ENCODE measurements at regions not wholly inside any gene's neighbourhood (a gene's known extent, or its start where the extent isn't known, plus 50 kb on each side); places are given as distances from the start of the nearest gene placed in this dataset.

GRCh38 chr9:80085668-80086067, 513.9 kb downstream of the TLE4 start:
- H3K4me3 Mint-ChIP-seq: peak overlapping the region in 1 of 8 donors; percentile 9
- H3K36me3 Mint-ChIP-seq: no peaks in the 10 kb centered on the region
- H3K9me3 Mint-ChIP-seq: peaks cover 0 to 2% (median 0%) of the 10 kb centered on the region in 7 donors
- ATAC-seq (ENCODE audit: low read depth in 2 of 2): no peak
- no peaks in the 10 kb centered on the region for H3K27me3 Mint-ChIP-seq
- peaks cover 28 to 49% (median 35%) of the 10 kb centered on the region in 3 donors for H3K4me1 Mint-ChIP-seq
- peak overlapping the region in 1 of 6 donors; percentile 3 for H3K27ac Mint-ChIP-seq
- DNase-seq: no peak

- no peaks in the 10 kb centered on the region for H3K36me3 Mint-ChIP-seq
- no peak for DNase-seq
- peak overlapping the region; percentile 22 to 87 (median 74) for H3K4me3 Mint-ChIP-seq
Measured at GRCh38 chr9:80082213-80082612, 510.4 kb downstream of the TLE4 start.

GRCh38 chr9:80078826-80079225, 507.1 kb downstream of the TLE4 start:
- Mint-ChIP-seq H3K4me3 (no peak overlapping the region), H3K27me3 (no peaks in the 10 kb centered on the region), H3K9me3 (peaks cover 0 to 2% (median 0%) of the 10 kb centered on the region in 7 donors), H3K27ac (peak overlapping the region in 2 of 6 donors; percentile 16 to 20), H3K36me3 (no peaks in the 10 kb centered on the region), H3K4me1 (peaks cover 24 to 41% (median 36%) of the 10 kb centered on the region in 3 donors)
- no peak for DNase-seq
- ATAC-seq (ENCODE audit: low read depth in 2 of 2): no peak

More at GRCh38 chr9:80082213-80082612, 510.4 kb downstream of the TLE4 start:
- ATAC-seq (ENCODE audit: low read depth in 2 of 2): peak; percentile 46 to 55
- Mint-ChIP-seq H3K27ac (peak overlapping the region; percentile 29 to 91 (median 83)), H3K9me3 (peaks cover 0 to 2% (median 0%) of the 10 kb centered on the region in 7 donors), H3K4me1 (peaks cover 28 to 46% (median 39%) of the 10 kb centered on the region in 3 donors), H3K27me3 (no peaks in the 10 kb centered on the region)

GRCh38 chr9:80077059-80077458, 505.3 kb downstream of the TLE4 start:
- H3K9me3 Mint-ChIP-seq: peaks cover 0 to 2% (median 0%) of the 10 kb centered on the region in 7 donors
- no peaks in the 10 kb centered on the region for H3K27me3 Mint-ChIP-seq
- no peaks in the 10 kb centered on the region for H3K36me3 Mint-ChIP-seq
- peak overlapping the region in 6 of 8 donors; percentile 3 to 72 (median 22) for H3K4me3 Mint-ChIP-seq
- ATAC-seq (ENCODE audit: low read depth in 2 of 2): peak in 1 of 2 donors; percentile 23
- DNase-seq: no peak
- H3K27ac Mint-ChIP-seq: peak overlapping the region; percentile 25 to 76 (median 40)
- peaks cover 17 to 33% (median 25%) of the 10 kb centered on the region in 3 donors for H3K4me1 Mint-ChIP-seq

GRCh38 chr9:80076162-80076561, 504.4 kb downstream of the TLE4 start:
- Mint-ChIP-seq H3K27ac (peak overlapping the region in 2 of 6 donors; percentile 31 to 63), H3K9me3 (peaks cover 0 to 2% (median 0%) of the 10 kb centered on the region in 7 donors), H3K27me3 (no peaks in the 10 kb centered on the region), H3K4me1 (peaks cover 14 to 26% (median 20%) of the 10 kb centered on the region in 3 donors), H3K4me3 (peak overlapping the region in 1 of 8 donors; percentile 72), H3K36me3 (no peaks in the 10 kb centered on the region)
- no peak for DNase-seq
- ATAC-seq (ENCODE audit: low read depth in 2 of 2): no peak

- H3K9me3 Mint-ChIP-seq: no peaks in the 10 kb centered on the region
- H3K4me3 Mint-ChIP-seq: no peak overlapping the region
- no peaks in the 10 kb centered on the region for H3K36me3 Mint-ChIP-seq
- no peaks in the 10 kb centered on the region for H3K27me3 Mint-ChIP-seq
- DNase-seq (no peak), ATAC-seq (ENCODE audit: low read depth in 2 of 2) (no peak)
- H3K4me1 Mint-ChIP-seq: peaks cover 25 to 31% (median 29%) of the 10 kb centered on the region in 3 donors
- no peak overlapping the region for H3K27ac Mint-ChIP-seq
Measured at GRCh38 chr9:80074439-80074838, 502.7 kb downstream of the TLE4 start.

- Mint-ChIP-seq H3K27me3 (no peaks in the 10 kb centered on the region), H3K9me3 (no peaks in the 10 kb centered on the region), H3K36me3 (no peaks in the 10 kb centered on the region), H3K4me3 (no peak overlapping the region), H3K4me1 (peaks cover 24 to 37% (median 24%) of the 10 kb centered on the region in 3 donors), H3K27ac (no peak overlapping the region)
- ATAC-seq (ENCODE audit: low read depth in 2 of 2): no peak
- no peak for DNase-seq
Measured at GRCh38 chr9:80072451-80072850, 500.7 kb downstream of the TLE4 start.

- peak overlapping the region in 7 of 8 donors; percentile 19 to 76 (median 44) for H3K4me3 Mint-ChIP-seq
- H3K36me3 Mint-ChIP-seq: no peaks in the 10 kb centered on the region
- peaks cover 9 to 21% (median 12%) of the 10 kb centered on the region in 3 donors for H3K4me1 Mint-ChIP-seq
- DNase-seq (peak; percentile 44), ATAC-seq (ENCODE audit: low read depth in 2 of 2) (peak; percentile 97 to 99)
- no peaks in the 10 kb centered on the region for H3K9me3 Mint-ChIP-seq
- H3K27me3 Mint-ChIP-seq: no peaks in the 10 kb centered on the region
- peak overlapping the region in 5 of 6 donors; percentile 48 to 81 (median 70) for H3K27ac Mint-ChIP-seq
Measured at GRCh38 chr9:80070071-80070742, 498.4 kb downstream of the TLE4 start.

- DNase-seq: no peak
- Mint-ChIP-seq H3K9me3 (no peaks in the 10 kb centered on the region), H3K4me3 (no peak overlapping the region), H3K4me1 (peaks cover 9 to 19% (median 12%) of the 10 kb centered on the region in 3 donors), H3K27ac (peak overlapping the region in 1 of 6 donors; percentile 61), H3K36me3 (no peaks in the 10 kb centered on the region), H3K27me3 (no peaks in the 10 kb centered on the region)
- no peak for ATAC-seq (ENCODE audit: low read depth in 2 of 2)
Measured at GRCh38 chr9:80066931-80067330, 495.2 kb downstream of the TLE4 start.

GRCh38 chr9:80062567-80062966, 490.8 kb downstream of the TLE4 start:
- ATAC-seq (ENCODE audit: low read depth in 2 of 2) (no peak), DNase-seq (no peak)
- Mint-ChIP-seq H3K27me3 (no peaks in the 10 kb centered on the region), H3K9me3 (peaks cover 0 to 15% (median 4%) of the 10 kb centered on the region in 7 donors), H3K36me3 (no peaks in the 10 kb centered on the region), H3K27ac (no peak overlapping the region), H3K4me1 (no peaks in the 10 kb centered on the region), H3K4me3 (no peak overlapping the region)

- no peak for ATAC-seq (ENCODE audit: low read depth in 2 of 2)
Measured at GRCh38 chr9:80061940-80062339, 490.2 kb downstream of the TLE4 start.

GRCh38 chr9:80061096-80061495, 489.3 kb downstream of the TLE4 start:
- Mint-ChIP-seq H3K9me3 (peaks cover 0 to 28% (median 6%) of the 10 kb centered on the region in 7 donors), H3K4me3 (no peak overlapping the region), H3K36me3 (no peaks in the 10 kb centered on the region), H3K27me3 (no peaks in the 10 kb centered on the region), H3K27ac (no peak overlapping the region), H3K4me1 (no peaks in the 10 kb centered on the region)
- no peak for DNase-seq
- no peak for ATAC-seq (ENCODE audit: low read depth in 2 of 2)

More at GRCh38 chr9:80061940-80062339, 490.2 kb downstream of the TLE4 start:
- Mint-ChIP-seq H3K36me3 (no peaks in the 10 kb centered on the region), H3K4me3 (no peak overlapping the region), H3K4me1 (no peaks in the 10 kb centered on the region), H3K27me3 (no peaks in the 10 kb centered on the region), H3K27ac (no peak overlapping the region), H3K9me3 (peaks cover 0 to 20% (median 4%) of the 10 kb centered on the region in 7 donors)
- no peak for DNase-seq

- Mint-ChIP-seq H3K4me1 (peaks cover under 1 to 5% (median 2%) of the 10 kb centered on the region in 3 donors), H3K36me3 (no peaks in the 10 kb centered on the region), H3K27me3 (no peaks in the 10 kb centered on the region), H3K27ac (no peak overlapping the region), H3K9me3 (peaks cover 0 to 29% (median 6%) of the 10 kb centered on the region in 7 donors), H3K4me3 (no peak overlapping the region)
- no peak for ATAC-seq (ENCODE audit: low read depth in 2 of 2)
- DNase-seq: no peak
Measured at GRCh38 chr9:80059979-80060378, 488.2 kb downstream of the TLE4 start.

- DNase-seq (no peak), ATAC-seq (ENCODE audit: low read depth in 2 of 2) (no peak)
- Mint-ChIP-seq H3K4me3 (no peak overlapping the region), H3K27ac (no peak overlapping the region), H3K27me3 (no peaks in the 10 kb centered on the region), H3K4me1 (peaks cover 3 to 12% (median 5%) of the 10 kb centered on the region in 3 donors), H3K36me3 (no peaks in the 10 kb centered on the region), H3K9me3 (peaks cover 0 to 29% (median 6%) of the 10 kb centered on the region in 7 donors)
Measured at GRCh38 chr9:80059191-80059590, 487.4 kb downstream of the TLE4 start.

All from naive B cell (primary cell).